ENCODE measurements at regions not wholly inside any gene's neighbourhood (a gene's known extent, or its start where the extent isn't known, plus 50 kb on each side); places are given as distances from the start of the nearest gene placed in this dataset.
A peak's percentile ranks its signal among the peaks of the same experiment; 100 is the strongest.
"Not testable (repeated sequence)": the region's sequence is repeated elsewhere in the genome, so short reads cannot be mapped to it uniquely, and the experiment has no call there.

DNA sequence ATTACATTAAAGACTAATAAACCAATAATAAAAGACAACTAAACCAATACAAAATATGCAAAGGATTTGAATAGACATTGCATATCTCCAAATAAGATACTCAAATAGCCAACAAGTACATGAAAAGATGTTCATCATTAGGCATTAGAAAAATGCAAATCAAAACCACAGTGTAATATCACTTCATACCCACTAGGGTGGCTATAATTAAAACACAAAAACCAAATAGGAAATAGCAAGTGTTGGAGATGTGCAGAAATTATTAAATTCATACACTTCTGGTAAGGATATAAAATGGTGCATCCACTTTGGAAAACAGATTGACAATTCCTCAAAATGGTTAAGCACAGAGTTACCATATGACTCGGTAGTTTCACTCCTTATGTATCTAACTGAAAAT lies 860.8 kb upstream of the DIAPH2 start:
- DNase-seq = no peak

DNA sequence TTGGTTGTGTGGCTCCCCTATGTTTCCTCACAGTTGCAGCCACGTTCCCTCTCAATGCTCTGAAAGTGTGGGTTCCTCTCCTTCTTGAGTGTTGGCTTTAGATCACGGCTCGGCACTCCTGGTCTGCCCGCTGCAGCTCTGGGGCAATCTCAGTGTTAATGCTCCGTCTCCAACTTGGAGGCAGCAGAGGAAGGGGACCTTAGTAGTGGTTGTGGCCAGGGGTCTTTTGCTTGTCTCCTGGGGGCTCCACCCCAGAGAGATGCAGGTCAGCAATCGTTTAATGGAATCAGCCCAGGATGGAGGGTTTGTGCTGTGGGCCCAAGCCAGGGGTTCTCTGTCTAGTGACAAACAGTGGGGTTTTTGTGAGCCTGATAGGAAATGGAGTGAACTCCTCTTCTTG lies 849.4 kb upstream of the DIAPH2 start:
- DNase-seq = no peak

DNA sequence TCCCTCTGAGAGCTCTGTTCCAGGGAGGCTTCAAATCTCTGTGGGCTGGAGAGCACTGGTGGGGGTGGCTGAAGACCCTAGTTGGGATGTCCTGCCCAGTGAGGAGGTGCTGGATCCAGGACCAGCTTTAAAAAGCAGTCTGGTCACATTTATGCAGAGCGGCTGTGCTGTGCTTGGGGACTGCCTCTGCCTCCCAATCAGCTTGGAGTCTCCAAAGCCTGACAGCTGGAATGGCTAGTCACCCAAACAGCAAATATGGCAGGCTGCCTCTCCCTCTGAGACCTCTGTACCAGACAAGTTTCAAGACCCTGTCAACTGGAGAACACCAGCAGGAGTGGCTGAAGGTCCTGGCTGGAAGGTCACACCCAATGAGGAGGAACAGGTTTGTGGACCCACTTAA lies 848.1 kb upstream of the DIAPH2 start:
- no peak for DNase-seq

DNA sequence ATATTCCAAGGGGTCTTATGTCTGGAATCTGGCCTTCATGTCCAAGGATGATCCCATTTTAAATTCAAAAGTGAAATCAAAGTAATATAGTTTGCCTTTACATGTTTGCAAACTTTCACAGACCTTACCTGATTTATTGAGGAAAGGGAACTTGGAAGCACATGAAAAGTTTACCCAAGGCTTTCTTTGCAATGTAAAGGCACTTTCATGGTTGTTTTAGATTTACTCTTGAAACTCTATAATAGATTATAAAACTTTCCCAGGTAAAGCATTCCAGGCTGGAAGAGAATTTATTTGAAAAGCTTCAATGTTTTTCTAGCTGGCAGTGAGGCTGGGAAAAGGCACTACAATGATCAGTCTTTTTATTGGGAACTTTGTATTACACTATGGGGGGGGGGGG lies 842.8 kb upstream of the DIAPH2 start:
- no peak for DNase-seq

DNA sequence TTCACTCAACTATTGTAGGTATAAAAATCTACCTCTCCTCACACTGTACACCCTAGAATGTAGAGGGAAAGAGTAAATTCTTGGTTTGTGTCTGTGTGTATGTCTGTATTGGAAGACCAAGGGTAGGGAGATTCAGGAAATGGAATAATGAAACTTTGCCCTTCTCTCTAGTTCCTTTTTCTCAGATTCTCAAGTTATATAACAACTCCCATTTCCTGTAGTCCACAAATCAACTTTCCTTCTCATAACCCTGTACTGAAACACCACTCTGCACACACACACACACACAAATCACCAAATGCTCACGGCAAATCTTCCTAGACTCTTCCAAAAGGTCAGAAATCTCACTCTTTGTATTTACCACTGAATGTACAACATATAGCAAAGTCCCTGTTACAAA lies 824.5 kb upstream of the DIAPH2 start:
- no peak for DNase-seq

DNA sequence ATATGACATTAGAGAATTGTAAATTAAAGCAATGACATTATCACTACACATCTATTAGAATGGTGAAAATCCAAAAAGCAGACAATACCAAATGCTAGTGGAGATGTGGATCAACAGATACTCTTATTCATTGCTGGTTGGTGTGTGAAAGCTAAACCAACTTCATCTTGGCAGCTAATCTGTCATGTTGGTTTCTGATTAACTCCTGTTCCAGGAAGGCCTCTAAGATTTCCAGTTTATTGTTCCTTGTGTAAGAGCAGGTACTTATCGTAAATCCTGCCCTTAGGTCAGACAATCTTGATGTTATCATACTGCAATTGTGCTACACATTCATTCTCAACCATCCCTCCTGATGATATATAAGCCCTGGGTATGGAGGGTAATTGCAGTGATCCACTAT lies 809.0 kb upstream of the DIAPH2 start:
- DNase-seq = no peak

DNA sequence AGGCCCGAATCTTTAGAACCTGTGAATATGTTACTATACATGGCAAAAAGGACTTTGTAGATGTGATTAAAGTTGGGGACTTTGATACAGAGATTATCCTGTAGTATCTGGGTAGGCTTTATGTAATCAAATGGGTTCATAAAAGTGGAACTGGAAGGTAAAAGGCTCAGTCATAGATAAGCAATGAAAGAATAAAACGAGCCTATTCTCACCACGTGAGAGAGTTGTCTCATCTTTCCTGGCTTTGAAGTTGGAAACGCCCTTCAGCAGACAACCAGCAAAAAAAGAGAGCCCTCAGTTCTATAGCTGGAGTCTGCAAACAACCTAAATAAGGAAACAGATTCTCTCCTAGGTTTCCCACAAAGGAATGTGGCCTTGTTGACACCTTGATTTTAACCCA lies 805.8 kb upstream of the DIAPH2 start:
- DNase-seq = no peak

DNA sequence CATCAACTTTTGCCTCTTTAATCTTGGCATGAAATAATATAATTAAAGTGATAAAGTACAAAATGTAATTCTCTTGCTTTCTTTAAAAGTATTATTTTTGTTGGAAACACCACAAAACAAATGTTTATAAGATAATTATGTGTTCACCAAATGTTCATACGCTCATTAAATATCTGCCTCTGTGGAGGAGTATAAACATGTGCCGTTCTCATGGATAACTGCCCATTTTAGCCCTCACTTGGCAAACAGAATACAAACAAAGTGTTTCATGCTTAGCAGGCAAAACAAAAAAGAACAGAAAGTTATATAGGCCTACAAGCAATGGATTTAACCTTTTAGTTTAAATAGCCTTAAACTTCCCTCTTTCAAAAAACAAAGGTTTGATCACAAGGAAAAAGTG lies 800.5 kb upstream of the DIAPH2 start:
- DNase-seq = no peak

DNA sequence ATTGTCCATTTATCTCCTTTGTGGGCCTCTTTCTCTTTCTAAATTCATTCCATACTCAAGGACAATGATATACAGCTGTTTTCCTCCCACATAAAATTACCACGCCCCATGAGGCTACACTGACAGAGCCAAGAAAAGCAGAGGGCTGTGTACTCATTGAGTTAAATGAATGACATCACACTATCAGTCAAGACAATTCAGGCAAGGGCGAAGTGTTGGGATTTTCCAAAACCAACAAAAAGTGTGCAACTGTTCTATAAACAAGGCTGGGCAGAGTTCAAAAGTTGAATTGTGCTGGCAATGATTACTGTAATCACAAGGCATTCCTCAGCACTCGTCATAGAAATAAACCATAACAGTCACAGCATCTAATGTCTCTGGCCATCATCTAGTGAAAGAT lies 799.6 kb upstream of the DIAPH2 start:
- no peak for DNase-seq

DNA sequence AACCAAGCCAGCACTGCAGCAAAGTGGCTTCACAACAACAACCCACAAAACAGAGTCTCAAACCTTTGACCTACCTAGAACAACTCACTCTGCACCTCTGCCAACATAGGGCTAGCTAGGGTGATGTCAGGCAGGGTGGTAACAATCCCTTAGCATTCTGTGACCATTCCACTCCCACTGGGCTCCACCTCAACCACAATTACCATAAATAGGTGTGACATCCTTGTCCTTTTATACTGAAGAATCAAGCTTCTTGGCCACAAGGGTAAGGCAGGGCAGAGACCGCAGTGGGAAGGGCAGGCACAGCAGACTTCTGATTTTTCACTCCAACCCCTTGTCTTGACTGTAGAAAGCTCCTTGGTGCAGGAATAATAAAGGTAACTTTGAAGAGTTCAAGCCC lies 795.4 kb upstream of the DIAPH2 start:
- DNase-seq = no peak

DNA sequence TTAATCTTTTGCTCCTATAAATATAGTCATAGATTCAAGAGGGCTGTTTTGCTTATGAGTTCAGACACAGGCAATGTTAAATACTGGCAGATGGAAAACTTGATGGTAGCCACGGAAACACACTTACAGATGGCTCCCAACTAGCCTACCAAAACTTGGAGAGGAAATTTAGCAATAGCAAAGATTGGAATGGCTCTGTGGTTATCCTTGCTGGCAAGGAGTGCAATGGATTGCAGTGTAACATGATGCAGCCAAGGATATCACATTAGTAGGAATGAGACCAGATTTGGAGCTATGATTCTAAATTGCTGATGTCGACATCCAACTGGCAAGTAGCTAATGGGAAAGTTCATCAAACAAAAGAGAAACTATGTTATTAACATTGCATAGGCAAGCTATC lies 791.0 kb upstream of the DIAPH2 start:
- DNase-seq = no peak

DNA sequence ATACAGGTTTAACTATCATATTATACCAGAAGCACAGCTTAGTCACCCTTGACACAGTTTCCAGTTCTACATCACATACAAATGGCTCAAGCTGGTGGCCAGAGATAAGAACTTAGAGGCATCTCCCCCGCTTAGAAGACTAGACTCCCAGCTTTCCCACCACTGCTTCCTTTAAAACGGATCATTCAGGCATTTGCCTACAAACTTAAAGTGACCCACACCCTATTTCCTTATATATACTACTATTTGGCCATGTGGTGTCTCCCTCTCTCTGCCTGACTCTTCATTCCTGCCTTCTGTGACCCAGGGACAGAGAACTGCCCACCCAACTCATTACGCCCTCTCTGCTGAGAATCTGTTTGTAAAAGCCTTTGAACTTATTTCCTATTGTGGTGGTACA lies 781.2 kb upstream of the DIAPH2 start:
- DNase-seq = no peak

DNA sequence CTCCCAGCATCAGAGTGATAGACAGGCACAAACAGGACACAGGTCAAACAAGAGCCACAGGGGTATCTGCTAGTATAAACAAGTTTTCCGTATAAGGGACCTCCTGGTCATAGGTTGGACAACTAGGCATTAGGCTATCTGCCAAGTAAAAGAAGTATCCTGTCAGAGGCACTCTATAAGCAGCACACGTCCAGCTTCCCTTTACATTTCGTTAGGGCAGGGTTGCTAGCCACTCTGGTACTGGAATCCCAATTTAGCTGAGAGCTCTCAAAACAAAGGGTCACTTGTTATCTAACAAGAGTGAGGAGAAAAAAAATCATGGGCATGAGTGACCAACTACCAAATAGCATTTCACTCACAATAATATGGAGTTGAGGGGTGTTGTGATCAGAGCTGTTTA lies 780.7 kb upstream of the DIAPH2 start:
- DNase-seq = no peak

DNA sequence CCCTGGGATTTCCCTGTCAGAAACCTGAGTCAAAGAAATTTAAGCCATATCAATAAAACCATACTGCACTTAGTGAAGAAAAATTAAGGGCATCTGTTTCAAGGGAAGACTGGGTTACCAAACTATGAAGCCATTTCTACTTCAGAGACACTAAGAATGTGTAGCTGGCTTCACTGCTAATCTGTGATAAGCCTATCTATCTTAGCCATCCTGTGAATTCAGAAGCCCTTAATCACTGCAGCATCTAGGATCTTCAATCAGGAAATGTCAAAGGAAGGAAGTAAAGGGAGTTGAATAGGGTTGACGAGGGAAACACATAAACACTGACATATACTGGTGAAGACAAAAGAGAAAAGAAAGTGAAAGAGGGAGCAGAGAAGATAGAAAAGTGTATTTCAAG lies 777.6 kb upstream of the DIAPH2 start:
- DNase-seq = no peak

DNA sequence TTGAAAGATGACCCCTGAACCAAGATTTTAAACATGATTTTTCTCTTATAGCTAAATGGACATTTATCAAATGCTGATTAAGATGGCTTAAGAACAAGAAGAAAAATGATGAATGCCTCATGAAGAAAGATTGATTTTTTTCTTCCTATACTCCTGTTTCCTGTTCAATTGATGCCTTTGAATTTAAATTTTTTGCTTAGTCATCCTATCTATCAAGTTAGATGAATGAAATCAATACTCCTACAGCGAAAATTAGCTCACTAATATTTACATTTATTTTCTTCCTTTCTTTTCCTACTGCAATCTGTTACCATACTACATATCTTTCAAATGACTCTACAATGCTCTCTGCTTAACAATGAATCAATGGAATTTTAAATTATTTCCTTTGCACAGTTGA lies 773.6 kb upstream of the DIAPH2 start:
- DNase-seq = no peak

DNA sequence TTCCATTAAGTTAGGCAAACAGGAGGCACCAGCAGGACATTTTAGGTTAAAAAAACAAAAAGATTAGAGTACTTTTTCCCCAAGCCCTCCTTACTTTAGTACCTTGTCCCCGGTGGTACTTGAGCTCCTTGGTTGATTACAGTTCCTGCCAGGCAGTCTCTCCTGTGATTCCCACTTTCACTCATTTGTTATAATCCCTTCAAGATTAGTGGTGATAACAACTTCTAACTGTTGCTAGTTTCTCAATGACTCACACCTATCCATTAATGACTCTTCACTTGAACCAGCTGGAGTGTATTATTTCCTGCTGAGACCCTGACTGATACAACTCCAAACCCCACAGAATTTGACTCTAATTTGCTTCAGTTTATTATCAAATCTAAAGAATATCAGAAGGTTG lies 765.0 kb upstream of the DIAPH2 start:
- DNase-seq = no peak

DNA sequence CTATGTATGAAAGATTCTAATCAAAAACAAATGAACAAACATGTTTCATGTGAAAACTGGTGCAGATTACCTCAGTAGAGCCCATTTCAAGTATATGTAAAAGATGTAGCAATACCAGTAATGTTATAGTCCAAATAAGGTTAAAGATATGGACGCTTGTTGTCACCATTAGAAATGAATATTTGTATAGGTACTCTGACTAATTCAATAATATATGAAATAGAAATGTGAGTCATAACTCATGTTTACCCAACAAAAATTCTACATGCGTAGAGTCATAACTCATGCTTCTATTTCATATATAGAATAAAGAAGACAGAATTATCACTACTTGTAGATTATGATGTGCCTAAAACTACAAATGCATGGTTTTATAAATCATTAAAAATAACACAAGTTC lies 739.1 kb upstream of the DIAPH2 start:
- DNase-seq = no peak

DNA sequence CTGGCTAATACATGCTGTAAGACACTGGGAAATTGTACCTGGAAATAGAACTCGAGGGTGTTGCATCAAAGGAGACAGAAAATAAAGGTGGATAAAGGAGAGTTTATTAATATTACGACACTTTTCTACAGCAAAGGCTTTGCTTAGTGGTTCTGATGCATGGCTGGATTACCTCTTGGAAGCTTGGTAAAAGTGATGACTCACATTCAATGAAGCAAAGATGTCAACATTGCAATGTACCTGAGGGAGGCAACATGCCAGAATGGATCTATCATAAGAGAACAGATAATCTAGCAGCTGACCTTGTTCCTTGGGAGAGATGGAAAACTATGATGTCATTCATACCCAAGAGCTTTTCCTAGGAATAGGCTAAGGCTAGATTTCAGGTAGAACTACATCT lies 735.1 kb upstream of the DIAPH2 start:
- no peak for DNase-seq

DNA sequence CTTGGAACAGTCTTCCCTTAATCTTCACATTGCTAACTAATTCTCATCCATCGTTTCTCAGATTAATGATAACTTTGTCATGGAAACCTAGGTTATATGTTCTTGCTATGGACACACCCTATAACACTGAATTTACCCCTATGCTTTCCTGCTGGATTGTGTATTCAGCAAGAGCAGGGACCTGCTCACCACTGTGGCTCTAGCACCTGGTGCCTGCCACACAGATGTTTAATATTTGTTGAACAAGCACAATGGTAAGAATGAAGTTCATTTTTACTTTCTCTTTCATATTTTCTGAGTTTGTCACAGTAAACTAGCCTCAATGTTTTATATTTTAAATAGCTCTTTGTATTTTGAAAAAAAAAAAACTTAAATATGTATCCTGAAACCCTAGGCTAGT lies 734.0 kb upstream of the DIAPH2 start:
- peak; percentile 1 for DNase-seq

DNA sequence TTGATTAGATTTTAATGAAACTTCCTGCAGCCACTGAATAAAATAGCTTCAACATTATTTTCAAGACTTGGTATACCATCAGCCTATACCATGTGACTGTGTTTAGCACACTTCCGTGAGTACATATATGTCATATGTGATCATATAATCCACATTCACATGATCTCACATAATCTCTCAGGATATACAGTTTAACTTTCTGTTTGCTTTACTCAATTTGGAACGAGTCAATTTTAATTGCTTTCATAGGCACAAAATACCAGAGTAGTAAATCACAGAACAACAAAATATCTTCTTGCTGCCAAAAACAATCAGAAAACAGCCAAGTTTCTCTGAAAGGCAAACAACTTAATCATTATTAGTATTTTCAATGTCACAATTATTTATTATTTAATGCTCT lies 731.1 kb upstream of the DIAPH2 start:
- DNase-seq = no peak

DNA sequence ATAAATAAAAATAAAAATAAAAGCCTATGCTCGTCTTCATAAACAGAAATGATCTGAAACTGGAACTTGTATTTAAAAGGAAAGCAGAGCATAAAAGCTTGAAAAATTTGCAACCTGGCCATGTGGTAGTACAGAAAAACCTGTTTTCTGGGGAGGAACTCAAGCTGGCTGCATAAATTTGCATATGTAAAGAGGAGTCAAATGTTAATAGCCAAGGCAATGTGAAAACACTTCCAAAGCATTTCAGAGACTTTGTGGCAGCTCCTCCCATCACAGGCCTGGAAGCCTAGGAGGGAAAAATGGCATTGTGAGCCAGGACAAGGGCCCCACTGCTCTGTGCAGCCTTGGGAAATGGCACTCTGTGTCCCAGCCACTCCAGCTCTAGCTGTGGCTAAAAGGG lies 727.9 kb upstream of the DIAPH2 start:
- DNase-seq = no peak

DNA sequence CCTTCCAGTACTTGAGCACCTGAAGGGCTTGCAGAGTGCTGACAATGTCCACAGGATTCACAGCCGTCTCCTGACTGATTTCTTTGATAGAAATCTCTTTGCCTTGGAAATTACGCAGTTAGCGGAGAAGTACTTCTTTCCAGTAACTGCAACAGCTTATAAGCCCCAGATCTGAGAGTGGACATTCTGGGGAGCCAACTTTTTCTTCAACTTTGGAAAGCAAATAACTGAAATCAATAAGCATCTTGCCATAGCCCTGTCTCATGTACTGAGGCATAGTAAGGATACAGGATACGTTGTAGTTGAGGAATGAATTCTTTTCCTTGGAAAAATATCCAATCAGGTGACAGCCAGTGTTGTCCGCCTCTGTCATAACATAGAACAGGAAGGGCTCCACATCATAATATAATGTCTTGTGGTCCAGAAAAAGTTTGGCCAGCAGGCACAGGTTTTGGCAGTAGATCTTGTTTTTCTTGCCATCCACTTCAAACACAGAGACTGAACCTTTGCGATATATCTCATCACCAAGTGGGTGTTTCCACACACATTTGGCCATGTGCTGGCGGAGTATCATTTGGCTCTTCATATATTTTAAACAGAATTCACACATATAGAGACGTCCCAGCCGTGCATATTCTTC lies 711.1 kb upstream of the DIAPH2 start:
- DNase-seq = not testable (repeated sequence)

DNA sequence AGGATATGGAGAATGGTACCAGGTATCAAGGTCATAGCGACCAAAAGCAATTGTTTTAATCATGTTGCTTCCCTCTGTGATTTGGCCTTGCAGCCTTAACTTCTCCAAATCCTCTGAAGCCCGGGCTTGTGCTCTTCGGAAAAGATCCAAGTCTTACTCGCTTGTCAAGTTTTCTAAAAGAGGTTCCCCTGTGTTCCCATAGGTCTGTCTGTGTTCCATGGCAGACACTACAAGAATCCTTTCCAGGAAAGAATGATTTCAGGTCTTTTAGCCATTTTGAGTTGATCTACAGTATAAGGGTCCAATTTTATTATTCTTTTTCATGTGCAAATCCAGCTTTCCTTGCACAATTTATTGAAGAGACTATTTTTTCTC lies 710.6 kb upstream of the DIAPH2 start:
- no peak for DNase-seq

DNA sequence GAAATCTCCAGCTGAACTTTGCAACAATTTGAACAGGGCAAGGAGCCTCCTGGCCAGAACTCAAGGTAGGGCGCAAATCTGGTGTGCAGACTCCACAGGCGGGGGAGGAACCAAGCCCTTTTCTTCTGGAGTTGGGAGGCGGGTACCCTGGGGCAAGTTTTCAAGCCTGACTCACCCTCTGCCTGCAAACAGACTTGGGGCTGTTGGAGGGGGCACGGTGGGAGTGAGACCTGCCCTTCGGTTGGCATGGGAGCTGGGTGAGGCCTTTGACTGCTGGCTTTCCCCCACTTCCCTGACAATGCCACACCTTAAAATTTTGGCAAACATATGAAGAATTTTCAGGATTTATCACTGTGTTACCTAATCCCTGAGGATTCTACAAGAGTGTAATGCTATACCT lies 709.8 kb upstream of the DIAPH2 start:
- no peak for DNase-seq

DNA sequence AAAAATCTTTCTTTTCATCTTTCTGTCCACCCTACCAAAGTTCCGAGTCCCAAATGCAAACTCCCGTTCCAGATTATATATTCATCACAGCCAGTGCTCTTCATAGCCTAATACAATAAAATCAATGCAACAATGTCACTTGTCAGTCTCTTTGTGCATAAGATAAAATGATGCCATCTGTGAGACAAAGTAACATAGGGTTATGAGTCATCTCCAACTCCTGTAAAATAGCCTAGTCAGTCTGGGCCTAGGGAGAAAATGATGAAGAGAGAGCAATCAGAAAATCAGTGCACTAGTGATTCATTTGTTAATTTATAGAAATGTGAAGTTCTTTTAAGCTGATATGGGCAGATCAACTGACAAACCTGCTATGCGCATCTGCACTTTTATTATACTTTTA lies 689.1 kb upstream of the DIAPH2 start:
- DNase-seq = no peak

DNA sequence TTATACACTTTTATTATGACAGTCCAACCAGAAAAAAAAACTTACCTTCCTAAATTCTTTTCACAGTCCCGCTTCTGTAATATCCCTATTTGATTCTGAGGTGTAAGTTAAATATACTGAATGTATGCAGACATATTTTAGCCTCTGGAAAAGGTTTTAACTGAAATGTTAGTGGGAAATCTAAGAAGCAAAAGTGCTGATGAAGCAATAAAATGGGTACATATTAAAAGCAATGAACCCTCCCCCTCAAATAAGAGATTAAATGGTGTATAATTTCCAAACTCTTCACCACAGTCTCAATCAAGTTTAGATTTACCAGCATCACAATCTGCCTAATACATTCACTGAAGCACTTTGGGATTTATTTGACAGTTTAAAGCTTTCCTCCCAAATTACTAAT lies 688.3 kb upstream of the DIAPH2 start:
- DNase-seq = no peak
